ENCODE measurements at regions not wholly inside any gene's neighbourhood (a gene's known extent, or its start where the extent isn't known, plus 50 kb on each side); places are given as distances from the start of the nearest gene placed in this dataset.

- TF ChIP-seq MED8 (CRISPR knock-in tag; IDR thresholded peaks at IDR 0.05; ENCODE audit: insufficient replicate concordance) (no peak), GMEB2 (CRISPR knock-in tag; IDR thresholded peaks at IDR 0.05; ENCODE audit: low read depth) (no peak), FOXA3 (CRISPR knock-in tag; IDR thresholded peaks at IDR 0.05) (no peak), ZNF362 (CRISPR knock-in tag; IDR thresholded peaks at IDR 0.05; ENCODE audit: borderline replicate concordance) (no peak), HMGA1 (CRISPR knock-in tag; conservative IDR thresholded peaks at IDR 0.05) (no peak)
These were observed 273.2 kb downstream of the IL15 start (continued) for GRCh38 chr4:141909541-141909940.

GRCh38 chr4:141912831-141913230 is 276.4 kb downstream of the IL15 start:
- TF ChIP-seq ZNF225 (CRISPR knock-in tag; IDR thresholded peaks at IDR 0.05) (no peak), SMAD3 (CRISPR knock-in tag; IDR thresholded peaks at IDR 0.05) (no peak), DMAP1 (CRISPR knock-in tag; IDR thresholded peaks at IDR 0.05) (no peak), HMGXB3 (CRISPR knock-in tag; IDR thresholded peaks at IDR 0.05; ENCODE audit: borderline replicate concordance) (no peak), ZNF335 (CRISPR knock-in tag; IDR thresholded peaks at IDR 0.05) (no peak), ZNF343 (CRISPR knock-in tag; IDR thresholded peaks at IDR 0.05) (no peak), ELF1 (CRISPR knock-in tag; IDR thresholded peaks at IDR 0.05) (no peak), CAMTA2 (CRISPR knock-in tag; IDR thresholded peaks at IDR 0.05; ENCODE audit: borderline replicate concordance) (no peak), ZFAT (CRISPR knock-in tag; conservative IDR thresholded peaks at IDR 0.05) (no peak), ZBTB33 (CRISPR knock-in tag; IDR thresholded peaks at IDR 0.05) (no peak), ZNF143 (CRISPR knock-in tag; IDR thresholded peaks at IDR 0.05) (no peak), NPAS2 (CRISPR knock-in tag; IDR thresholded peaks at IDR 0.05; ENCODE audit: borderline replicate concordance) (no peak)
- ChIA-PET POLR2A (no interaction called here), CTCF (ENCODE audit: low intra/inter-chr PET ratio, low total read pairs) (no interaction called here)
- Histone ChIP-seq H3K4me3 (replicated peaks in 1 of 3; ENCODE audit: insufficient read depth in 1 of 3, low read depth in 2 of 3, low read length in 3 of 3) (no peak overlapping the region), H3K79me2 (ENCODE audit: insufficient read depth, low read length) (no peaks in the 10 kb centered on the region), H3K4me2 (ENCODE audit: low read depth, low read length) (no peak overlapping the region), H3K27me3 (ENCODE audit: control insufficient read depth in 1 of 2, insufficient read depth in 2 of 2, low read length in 2 of 2) (no peaks in the 10 kb centered on the region), H3K36me3 (replicated peaks in 1 of 2; ENCODE audit: control insufficient read depth in 1 of 2, insufficient read depth in 2 of 2, low read length in 2 of 2) (no peaks in the 10 kb centered on the region), H3K9me3 (ENCODE audit: low read length) (no peaks in the 10 kb centered on the region), H3K9ac (ENCODE audit: insufficient read depth, low read depth, low read length) (no peak overlapping the region), H3K27ac (ENCODE audit: extremely low read length, insufficient read depth, low read length) (no peak overlapping the region), H4K20me1 (ENCODE audit: insufficient read depth, low read length) (no peaks in the 10 kb centered on the region), H3K4me1 (ENCODE audit: insufficient read depth, low read length) (no peaks in the 10 kb centered on the region), H2AFZ (ENCODE audit: low read length) (no peak overlapping the region)
- DNase-seq (ENCODE audit: low spot score) (no peak), ATAC-seq (no peak), FAIRE-seq (no peak)
- WGBS (ENCODE audit: low lambda C conversion rate), result 6% methylated on average over 4 of the region's 4 CpGs
- no TSS peak for BruUV-seq (replicated peaks)
- intact Hi-C loops (cut with micrococcal nuclease; ENCODE audit: unreplicated experiment), result no loop called here
- in situ Hi-C loops (cut with HindIII; ENCODE audit: extremely low pct_ligation_motif_present, low pct_unique_long_range_greater_than_20kb), result no loop called here
